Gastroesophageal sphincter (tissue), 3 donors: ENCODE measurements at regions not wholly inside any gene's neighbourhood (a gene's known extent, or its start where the extent isn't known, plus 50 kb on each side); places are given as distances from the start of the nearest gene placed in this dataset.
"Not testable (repeated sequence)": the region's sequence is repeated elsewhere in the genome, so short reads cannot be mapped to it uniquely, and the experiment has no call there.

Source experiments
- CTCF ChIP-seq, 4 experiments: fragments of 200-600 bp in 2 of 4; fragments of 450-650 bp in 2 of 4; sonication (generic) in 1 of 4; IDR thresholded peaks; one replicate each; pipeline ENCODE4 v1.5.1; 2017 to 2019; ENCODE audit warnings: antibody characterized with exemption in 4 of 4, mild to moderate bottlenecking in 2 of 4, moderate library complexity in 2 of 4
- POLR2A ChIP-seq, 2 donors: fragments of 450-650 bp; IDR thresholded peaks; one replicate each; pipeline ENCODE4 v1.6.1; 2017; ENCODE audit warnings: antibody characterized with exemption in 2 of 2, mild to moderate bottlenecking in 2 of 2, moderate library complexity in 1 of 2

- not testable (repeated sequence) for TF ChIP-seq CTCF, POLR2A (IDR thresholded peaks at IDR 0.05)
Observed at GRCh38 chr1:146409116-146409801, 180.4 kb upstream of the NOTCH2NLA start.
